Stimulated activated CD4-positive, alpha-beta T cell treated with anti-CD3 and anti-CD28 coated beads, Interleukin-15, amount 100 ng/mL, for 24 hours (primary cell): ENCODE measurements at regions not wholly inside any gene's neighbourhood (a gene's known extent, or its start where the extent isn't known, plus 50 kb on each side); places are given as distances from the start of the nearest gene placed in this dataset.

ENCODE experiments used
- DNase-seq: peaks from one replicate; pipeline ENCODE4 v3.0.0-alpha.2; 2020

GRCh38 chr5:175021841-175022625 is 297.7 kb downstream of the MSX2 start:
- DNase-seq = no peak

GRCh38 chr5:175021321-175021720 is 296.9 kb downstream of the MSX2 start:
- no peak for DNase-seq

GRCh38 chr5:175015028-175015685 is 290.8 kb downstream of the MSX2 start:
- DNase-seq = no peak

GRCh38 chr5:175013251-175013650 is 288.9 kb downstream of the MSX2 start:
- no peak for DNase-seq

GRCh38 chr5:175012267-175012666 is 287.9 kb downstream of the MSX2 start:
- no peak for DNase-seq

- DNase-seq = no peak
Observed at GRCh38 chr5:175003531-175003930, 279.1 kb downstream of the MSX2 start.

GRCh38 chr5:175001876-175002645 is 277.7 kb downstream of the MSX2 start:
- no peak for DNase-seq

GRCh38 chr5:175001311-175001710 is 276.9 kb downstream of the MSX2 start:
- no peak for DNase-seq

GRCh38 chr5:174999581-174999980 is 275.2 kb downstream of the MSX2 start:
- DNase-seq = no peak

- DNase-seq = no peak
Observed at GRCh38 chr5:174998131-174998730, 273.8 kb downstream of the MSX2 start.

- DNase-seq = no peak
Observed at GRCh38 chr5:174997688-174998087, 273.3 kb downstream of the MSX2 start.

GRCh38 chr5:174996941-174997340 is 272.6 kb downstream of the MSX2 start:
- DNase-seq = no peak

- DNase-seq = no peak
Observed at GRCh38 chr5:174995827-174996226, 271.4 kb downstream of the MSX2 start.

- no peak for DNase-seq
Observed at GRCh38 chr5:174991847-174992246, 267.5 kb downstream of the MSX2 start.

GRCh38 chr5:174990909-174991308 is 266.5 kb downstream of the MSX2 start:
- no peak for DNase-seq

- no peak for DNase-seq
Observed at GRCh38 chr5:174987443-174988012, 263.1 kb downstream of the MSX2 start.

GRCh38 chr5:174984863-174985262 is 260.5 kb downstream of the MSX2 start:
- DNase-seq = no peak

- no peak for DNase-seq
Observed at GRCh38 chr5:174982485-174982884, 258.1 kb downstream of the MSX2 start.

GRCh38 chr5:174981416-174981815 is 257.0 kb downstream of the MSX2 start:
- no peak for DNase-seq

GRCh38 chr5:174980952-174981351 is 256.6 kb downstream of the MSX2 start:
- no peak for DNase-seq

GRCh38 chr5:174972291-174972690 is 247.9 kb downstream of the MSX2 start:
- no peak for DNase-seq

- DNase-seq = no peak
Observed at GRCh38 chr5:174971210-174971609, 246.8 kb downstream of the MSX2 start.

GRCh38 chr5:174970502-174970901 is 246.1 kb downstream of the MSX2 start:
- DNase-seq = no peak
